ENCODE measurements at regions not wholly inside any gene's neighbourhood (a gene's known extent, or its start where the extent isn't known, plus 50 kb on each side); places are given as distances from the start of the nearest gene placed in this dataset.

- TF ChIP-seq GATA3 (IDR thresholded peaks at IDR 0.05; ENCODE audit: low read depth, low read length): no peak
- TF ChIP-seq GATA2 (IDR thresholded peaks at IDR 0.05; ENCODE audit: low read depth, low read length): no peak
These were observed 123.0 kb upstream of the RREB1 start for GRCh38 chr6:6984585-6985366.

All from SH-SY5Y (cell line).